H1 (cell line): ENCODE measurements at regions not wholly inside any gene's neighbourhood (a gene's known extent, or its start where the extent isn't known, plus 50 kb on each side); places are given as distances from the start of the nearest gene placed in this dataset.

Experiments
- CTCF ChIA-PET: fragments of 300-600 bp; sonication (Branson Sonifier 250); formaldehyde crosslinking; loops from one replicate; lab custom pipeline; 2021; ENCODE audit not compliant: partially characterized antibody; lab: Charles Lee
- POLR2A ChIA-PET: fragments of 300-600 bp; sonication (Branson Sonifier 250); formaldehyde crosslinking; loops from one replicate; lab custom pipeline; 2021; ENCODE audit warnings: inconsistent platforms; ENCODE audit not compliant: partially characterized antibody; lab: Charles Lee
- DNase-seq, 2 experiments: peaks; one replicate each; pipeline versions ENCODE4 v3.0.0 to v3.0.0-alpha.2; 2010 to 2022; ENCODE audit warnings: low spot score in 2 of 2, low read depth in 1 of 2, mixed read lengths in 1 of 2
- FAIRE-seq: peaks from 2 replicates; lab custom pipeline; 2011; peaks lifted over from hg19 to GRCh38; lab: Jason Lieb, UNC
- H2AFZ ChIP-seq: 2 replicates; pipeline ENCODE4 v1.8.1; 2012; ENCODE audit warnings: low read length, inconsistent platforms
- H2AK5ac ChIP-seq: 2 replicates; pipeline ENCODE4 v1.6.1; 2013; ENCODE audit warnings: low read depth, low read length
- H2BK120ac ChIP-seq: replicated peaks from 2 replicates; pipeline ENCODE3; 2013; ENCODE audit warnings: low read depth, low read length, inconsistent platforms
- H2BK12ac ChIP-seq: 2 replicates; pipeline ENCODE4 v1.6.1; 2013; ENCODE audit warnings: low read depth, low read length
- H2BK15ac ChIP-seq: 2 replicates; pipeline ENCODE4 v1.6.1; 2013; ENCODE audit warnings: low read length
- H2BK20ac ChIP-seq: 2 replicates; pipeline ENCODE4 v1.6.1; 2013; ENCODE audit warnings: low read length
- H2BK5ac ChIP-seq: 2 replicates; pipeline ENCODE4 v1.6.1; 2013; ENCODE audit warnings: low read depth, low read length
- H3K14ac ChIP-seq: 2 replicates; pipeline ENCODE4 v1.6.1; 2013; ENCODE audit warnings: inconsistent platforms; ENCODE audit not compliant: insufficient read length
- H3K18ac ChIP-seq: 2 replicates; pipeline ENCODE4 v1.6.1; 2013; ENCODE audit warnings: low read length; ENCODE audit errors: extremely low read depth
- H3K23ac ChIP-seq: 2 replicates; pipeline ENCODE4 v1.6.1; 2013; ENCODE audit warnings: inconsistent platforms; ENCODE audit not compliant: insufficient read length
- H3K23me2 ChIP-seq: 2 replicates; pipeline ENCODE4 v1.6.1; 2013; ENCODE audit warnings: low read depth, low read length
- H3K27ac ChIP-seq: 2 replicates; pipeline ENCODE4 v1.6.1; 2011; ENCODE audit warnings: low read depth, low read length, inconsistent platforms
- H3K27me3 ChIP-seq, 4 experiments: replicated peaks in 1 of 4; 1 replicate in 1 of 4; 2 replicates in 3 of 4; pipeline versions ENCODE4 v1.6.1 to v1.8.1; 2011 to 2013; ENCODE audit warnings: low read length in 3 of 4, mild to moderate bottlenecking in 3 of 4, inconsistent platforms in 2 of 4, mixed read lengths in 2 of 4, moderate library complexity in 1 of 4; ENCODE audit not compliant: control insufficient read depth in 3 of 4, insufficient read depth in 3 of 4; ENCODE audit errors: extremely low read depth in 1 of 4
- H3K36me3 ChIP-seq, 4 experiments: 2 replicates each; pipeline versions ENCODE4 v1.6.1 to v1.8.1; 2011 to 2013; ENCODE audit warnings: mild to moderate bottlenecking in 4 of 4, low read length in 3 of 4, moderate library complexity in 2 of 4, control low read depth in 1 of 4, inconsistent platforms in 1 of 4; ENCODE audit not compliant: insufficient read depth in 4 of 4, control insufficient read depth in 2 of 4
- H3K4ac ChIP-seq: replicated peaks from 2 replicates; pipeline ENCODE3; 2013; ENCODE audit warnings: low read length, low read depth, mixed read lengths, inconsistent platforms; ENCODE audit not compliant: insufficient read length
- H3K4me1 ChIP-seq, 4 experiments: replicated peaks in 1 of 4; 1 replicate in 1 of 4; 2 replicates in 3 of 4; pipeline versions ENCODE4 v1.6.1 to v1.8.1; 2011 to 2013; ENCODE audit warnings: low read length in 3 of 4, inconsistent platforms in 2 of 4, mixed read lengths in 1 of 4; ENCODE audit not compliant: insufficient read depth in 4 of 4, control insufficient read depth in 3 of 4
- H3K4me2 ChIP-seq, 2 experiments: 2 replicates each; pipeline versions ENCODE4 v1.6.1 to v1.8.1; 2011 to 2013; ENCODE audit warnings: low read depth in 2 of 2, low read length in 2 of 2, control low read depth in 1 of 2, inconsistent platforms in 1 of 2, mild to moderate bottlenecking in 1 of 2; ENCODE audit not compliant: insufficient read depth in 1 of 2
- H3K4me3 ChIP-seq, 4 experiments: fragments of 200-600, 300-600 bp in 1 of 4; sonication (generic), shearing (Covaris generic), sonication (Bioruptor Twin) in 1 of 4; 2 replicates each; pipeline versions ENCODE4 v1.5.1 to v1.8.1; 2011 to 2016; ENCODE audit warnings: low read length in 4 of 4, low read depth in 3 of 4, control low read depth in 2 of 4, inconsistent platforms in 2 of 4, mild to moderate bottlenecking in 2 of 4, mixed read lengths in 1 of 4, moderate library complexity in 1 of 4; ENCODE audit not compliant: insufficient read depth in 2 of 4; ENCODE audit errors: extremely low read depth in 1 of 4
- H3K56ac ChIP-seq: replicated peaks from 2 replicates; pipeline ENCODE3; 2013; ENCODE audit warnings: low read depth, mild to moderate bottlenecking, mixed read lengths, low read length, inconsistent platforms; ENCODE audit not compliant: insufficient read length
- H3K79me1 ChIP-seq: 2 replicates; pipeline ENCODE4 v1.6.1; 2013; ENCODE audit warnings: low read depth, low read length, control low read depth
- H3K79me2 ChIP-seq, 2 experiments: 2 replicates each; pipeline versions ENCODE4 v1.6.1 to v1.8.1; 2012 to 2013; ENCODE audit warnings: low read length in 2 of 2, mild to moderate bottlenecking in 2 of 2, inconsistent platforms in 1 of 2; ENCODE audit not compliant: insufficient read depth in 2 of 2, control insufficient read depth in 1 of 2
- H3K9ac ChIP-seq, 4 experiments: replicated peaks in 1 of 4; 1 replicate in 1 of 4; 2 replicates in 3 of 4; pipeline versions ENCODE4 v1.6.1 to v1.8.1; 2011 to 2013; ENCODE audit warnings: low read depth in 3 of 4, low read length in 3 of 4, control low read depth in 2 of 4, mild to moderate bottlenecking in 2 of 4, moderate library complexity in 2 of 4, inconsistent platforms in 1 of 4; ENCODE audit errors: extremely low read depth in 1 of 4
- H3K9me3 ChIP-seq, 2 experiments: 2 replicates each; pipeline versions ENCODE4 v1.6.1 to v1.8.1; 2012 to 2013; ENCODE audit warnings: mild to moderate bottlenecking in 2 of 2, moderate library complexity in 2 of 2, control low read depth in 1 of 2, inconsistent platforms in 1 of 2, low read depth in 1 of 2, low read length in 1 of 2, mixed read lengths in 1 of 2; ENCODE audit not compliant: insufficient read depth in 2 of 2
- H4K20me1 ChIP-seq, 2 experiments: replicated peaks in 1 of 2; 2 replicates each; pipeline versions ENCODE3 to v1.8.1; 2011 to 2013; ENCODE audit warnings: inconsistent platforms in 2 of 2, low read length in 2 of 2, mild to moderate bottlenecking in 1 of 2; ENCODE audit not compliant: insufficient read depth in 2 of 2, control insufficient read depth in 1 of 2
- H4K5ac ChIP-seq: 2 replicates; pipeline ENCODE4 v1.6.1; 2013; ENCODE audit warnings: low read length, low read depth, mixed read lengths, inconsistent platforms; ENCODE audit not compliant: insufficient read length
- H4K8ac ChIP-seq: 2 replicates; pipeline ENCODE4 v1.8.0; 2013; ENCODE audit warnings: mild to moderate bottlenecking, moderate library complexity, low read length, inconsistent platforms; ENCODE audit not compliant: insufficient read depth; ENCODE audit errors: extremely low read depth
- H4K91ac ChIP-seq: replicated peaks from 2 replicates; pipeline ENCODE3; 2013; ENCODE audit warnings: low read length, mixed read lengths, inconsistent platforms; ENCODE audit not compliant: insufficient read length
- BCL11A ChIP-seq, 2 experiments: IDR thresholded peaks; one replicate each; pipeline ENCODE4 v1.6.1; 2011; ENCODE audit warnings: low read depth in 2 of 2, low read length in 2 of 2, mild to moderate bottlenecking in 2 of 2
- CEBPB ChIP-seq: IDR thresholded peaks from 2 replicates; pipeline ENCODE4 v1.6.1; 2012; ENCODE audit warnings: low read depth, low read length
- CHD2 ChIP-seq: IDR thresholded peaks from 2 replicates; pipeline ENCODE4 v1.6.1; 2012; ENCODE audit warnings: low read length, improper control_type of control experiment
- CREB1 ChIP-seq: IDR thresholded peaks from 2 replicates; pipeline ENCODE4 v1.6.1; 2012; ENCODE audit warnings: inconsistent platforms
- E2F6 ChIP-seq: IDR thresholded peaks from 2 replicates; pipeline ENCODE4 v1.6.1; 2012; ENCODE audit warnings: inconsistent platforms
- EP300 ChIP-seq, 2 experiments: IDR thresholded peaks; 1 replicate in 1 of 2; 2 replicates in 1 of 2; pipeline ENCODE4 v1.6.1; 2011 to 2012; ENCODE audit warnings: low read depth in 2 of 2, low read length in 2 of 2, mild to moderate bottlenecking in 2 of 2, borderline replicate concordance in 1 of 2, inconsistent platforms in 1 of 2, moderate library complexity in 1 of 2
- GTF2F1 ChIP-seq: IDR thresholded peaks from 2 replicates; pipeline ENCODE4 v1.6.1; 2012; ENCODE audit warnings: low read depth, low read length, improper control_type of control experiment, borderline replicate concordance
- NRF1 ChIP-seq: IDR thresholded peaks from 2 replicates; pipeline ENCODE4 v1.6.1; 2011; ENCODE audit warnings: mild to moderate bottlenecking, low read depth, low read length, improper control_type of control experiment
- SIN3A ChIP-seq, 2 experiments: IDR thresholded peaks in 1 of 2; conservative IDR thresholded peaks in 1 of 2; 2 replicates each; pipeline ENCODE4 v1.6.1; 2011 to 2012; ENCODE audit warnings: low read length in 2 of 2, improper control_type of control experiment in 1 of 2, low read depth in 1 of 2, mild to moderate bottlenecking in 1 of 2
- SIRT6 ChIP-seq: IDR thresholded peaks from one replicate; pipeline ENCODE4 v1.7.1; 2012; ENCODE audit warnings: low read length, inconsistent platforms
- TCF12 ChIP-seq: IDR thresholded peaks from 2 replicates; pipeline ENCODE4 v1.6.1; 2011; ENCODE audit warnings: low read depth, mild to moderate bottlenecking, low read length
- WGBS, 2 experiments: shearing (Covaris generic) in 1 of 2; methylation state at CpG; one replicate each; pipeline versions ENCODE4 v1.1.6 to v1.1.7; 2013 to 2015; ENCODE audit warnings: low lambda C conversion rate in 2 of 2, mixed read lengths in 2 of 2, inconsistent platforms in 1 of 2, low coverage in 1 of 2, missing lambda C conversion rate in 1 of 2; ENCODE audit not compliant: insufficient replicate concordance in 2 of 2, insufficient coverage in 1 of 2, insufficient read length in 1 of 2; ENCODE audit errors: extremely low coverage in 1 of 2, missing lambda C conversion rate in 1 of 2; 5-methylcytosine and 5-hydroxymethylcytosine counted together

GRCh38 chr11:116104498-116105174 lies 600.4 kb upstream of the CADM1 start:
- FAIRE-seq = no peak

More at GRCh38 chr11:116104498-116105174, 600.4 kb upstream of the CADM1 start:
- Histone ChIP-seq H2BK20ac (no peak overlapping the region), H3K23me2 (no peaks in the 10 kb centered on the region), H2AFZ (no peak overlapping the region), H3K79me2 (no peaks in the 10 kb centered on the region), H2BK12ac (no peak overlapping the region), H3K4me3 (no peak overlapping the region), H3K9ac (no peak overlapping the region), H4K20me1 (peaks cover 4 to 13% of the 10 kb centered on the region in 2 experiments), H4K91ac (no peak overlapping the region), H2BK5ac (no peak overlapping the region), H2BK120ac (no peak overlapping the region), H2BK15ac (no peak overlapping the region), H3K4me1 (peaks cover 0 to 2% (median 0%) of the 10 kb centered on the region in 4 experiments; a peak in 1 of 7 replicates), H3K4ac (no peak overlapping the region), H3K27ac (no peak overlapping the region), H3K4me2 (no peak overlapping the region), H3K14ac (no peak overlapping the region), H4K5ac (no peak overlapping the region), H3K18ac (no peak overlapping the region), H3K27me3 (peaks cover 27 to 56% (median 54%) of the 10 kb centered on the region in 4 experiments), H3K79me1 (no peaks in the 10 kb centered on the region), H3K23ac (no peak overlapping the region), H3K36me3 (no peaks in the 10 kb centered on the region), H2AK5ac (no peak overlapping the region), H3K56ac (no peak overlapping the region), H3K9me3 (no peaks in the 10 kb centered on the region), H4K8ac (no peak overlapping the region)
- CTCF ChIA-PET = interaction anchor here (0.6 to 1.6 kb wide), 7 partner anchors 17 to 280 kb away, joined by 3 to 5 read pairs (median 3); no protein-coding TSS in a partner anchor
- POLR2A ChIA-PET = no interaction called here
- DNase-seq = no peak
- WGBS, 2 experiments = 82% methylated on average over 4 of the region's 4 CpGs; no CpG with 5 or more reads in 1 of the 2 experiments
- TF ChIP-seq NRF1 (no peak), CEBPB (no peak), CREB1 (no peak), BCL11A (IDR thresholded peaks at IDR 0.05; ENCODE audit: low read depth in 2 of 2, low read length in 2 of 2) (no peak), GTF2F1 (no peak), CHD2 (no peak), SIN3A (conservative IDR thresholded peaks at IDR 0.05 in 1 of 2, IDR thresholded peaks at IDR 0.05 in 1 of 2; ENCODE audit: low read depth in 1 of 2, low read length in 2 of 2) (no peak), E2F6 (no peak), EP300 (IDR thresholded peaks at IDR 0.05; ENCODE audit: borderline replicate concordance in 1 of 2, low read depth in 2 of 2, low read length in 2 of 2) (no peak), SIRT6 (no peak), TCF12 (no peak)
